Endothelial cell (in vitro differentiated cells): ENCODE measurements at regions not wholly inside any gene's neighbourhood (a gene's known extent, or its start where the extent isn't known, plus 50 kb on each side); places are given as distances from the start of the nearest gene placed in this dataset.

Source experiments
- DNase-seq: peaks from one replicate; pipeline ENCODE4 v3.0.0; 2021; ENCODE audit warnings: low spot score
- H3K27ac Mint-ChIP-seq: one replicate; pipeline ENCODE4 v1.8.0; 2021; ENCODE audit warnings: mixed read lengths, inconsistent platforms; ENCODE audit not compliant: unreplicated experiment
- H3K27me3 Mint-ChIP-seq: one replicate; pipeline ENCODE4 v1.8.0; 2021; ENCODE audit warnings: mild to moderate bottlenecking, moderate library complexity, mixed read lengths, inconsistent platforms; ENCODE audit not compliant: unreplicated experiment
- H3K36me3 Mint-ChIP-seq: one replicate; pipeline ENCODE4 v1.8.0; 2021; ENCODE audit warnings: mild to moderate bottlenecking, low read depth, mixed read lengths, inconsistent platforms; ENCODE audit not compliant: unreplicated experiment
- H3K4me1 Mint-ChIP-seq: one replicate; pipeline ENCODE4 v1.8.0; 2021; ENCODE audit warnings: mild to moderate bottlenecking, mixed read lengths, inconsistent platforms; ENCODE audit not compliant: unreplicated experiment
- H3K4me3 Mint-ChIP-seq: one replicate; pipeline ENCODE4 v1.8.0; 2021; ENCODE audit warnings: mild to moderate bottlenecking, mixed read lengths, inconsistent platforms; ENCODE audit not compliant: unreplicated experiment
- H3K9me3 Mint-ChIP-seq: one replicate; pipeline ENCODE4 v1.8.0; 2021; ENCODE audit warnings: mixed read lengths, inconsistent platforms; ENCODE audit not compliant: unreplicated experiment
- CTCF ChIP-seq: fragments of 200-600 bp; sonication (generic); IDR thresholded peaks from one replicate; pipeline ENCODE4 v1.5.0; 2021; ENCODE audit warnings: antibody characterized with exemption; ENCODE audit not compliant: unreplicated experiment

GRCh38 chr12:73374360-73374759, 1102.2 kb downstream of the TRHDE start:
- no peak for DNase-seq
- no peaks in the 10 kb centered on the region for H3K9me3 Mint-ChIP-seq
- H3K27me3 Mint-ChIP-seq, result no peaks in the 10 kb centered on the region
- no peaks in the 10 kb centered on the region for H3K4me1 Mint-ChIP-seq
- no peak overlapping the region for H3K4me3 Mint-ChIP-seq
- no peak overlapping the region for H3K27ac Mint-ChIP-seq
- TF ChIP-seq CTCF, result no peak
- H3K36me3 Mint-ChIP-seq, result no peaks in the 10 kb centered on the region

- Mint-ChIP-seq H3K36me3 (no peaks in the 10 kb centered on the region), H3K27me3 (peaks cover 2% of the 10 kb centered on the region), H3K4me1 (no peaks in the 10 kb centered on the region), H3K27ac (no peak overlapping the region), H3K4me3 (no peak overlapping the region), H3K9me3 (no peaks in the 10 kb centered on the region)
- no peak for DNase-seq
- no peak for TF ChIP-seq CTCF
Observed at GRCh38 chr12:73383584-73384222, 1111.5 kb downstream of the TRHDE start.

GRCh38 chr12:73384592-73384991, 1112.4 kb downstream of the TRHDE start:
- peaks cover 2% of the 10 kb centered on the region for H3K27me3 Mint-ChIP-seq
- no peaks in the 10 kb centered on the region for H3K9me3 Mint-ChIP-seq
- H3K36me3 Mint-ChIP-seq, result no peaks in the 10 kb centered on the region
- no peaks in the 10 kb centered on the region for H3K4me1 Mint-ChIP-seq
- DNase-seq, result no peak
- no peak overlapping the region for H3K27ac Mint-ChIP-seq
- H3K4me3 Mint-ChIP-seq, result no peak overlapping the region
- TF ChIP-seq CTCF, result no peak

- Mint-ChIP-seq H3K4me1 (no peaks in the 10 kb centered on the region), H3K27ac (no peak overlapping the region), H3K9me3 (no peaks in the 10 kb centered on the region), H3K4me3 (no peak overlapping the region), H3K27me3 (no peaks in the 10 kb centered on the region), H3K36me3 (no peaks in the 10 kb centered on the region)
- TF ChIP-seq CTCF, result no peak
- no peak for DNase-seq
Observed at GRCh38 chr12:73390261-73390660, 1118.1 kb downstream of the TRHDE start.

GRCh38 chr12:73413051-73413450, 1124.6 kb upstream of the ATXN7L3B start:
- Mint-ChIP-seq H3K4me1 (no peaks in the 10 kb centered on the region), H3K27ac (no peak overlapping the region), H3K27me3 (no peaks in the 10 kb centered on the region), H3K36me3 (peaks cover 4% of the 10 kb centered on the region), H3K4me3 (no peak overlapping the region), H3K9me3 (no peaks in the 10 kb centered on the region)
- TF ChIP-seq CTCF, result no peak
- no peak for DNase-seq
